Neuronal stem cell (in vitro differentiated cells): ENCODE measurements at regions not wholly inside any gene's neighbourhood (a gene's known extent, or its start where the extent isn't known, plus 50 kb on each side); places are given as distances from the start of the nearest gene placed in this dataset.

Experiments used
- DNase-seq: peaks from one replicate; pipeline ENCODE4 v3.0.0-alpha.2; 2013; ENCODE audit warnings: low spot score
- H2AFZ ChIP-seq: one replicate; pipeline ENCODE4 v1.6.1; 2013; ENCODE audit warnings: mild to moderate bottlenecking, low read length, inconsistent platforms
- H2AK5ac ChIP-seq: 2 replicates; pipeline ENCODE4 v1.6.1; 2013; ENCODE audit warnings: low read depth, mild to moderate bottlenecking, inconsistent platforms, low read length, moderate library complexity, mixed read lengths
- H2BK120ac ChIP-seq: 2 replicates; pipeline ENCODE4 v1.6.1; 2013; ENCODE audit warnings: low read depth, mild to moderate bottlenecking, inconsistent platforms, low read length, moderate library complexity, mixed read lengths
- H2BK12ac ChIP-seq: one replicate; pipeline ENCODE4 v1.6.1; 2013; ENCODE audit warnings: low read length, inconsistent platforms
- H2BK15ac ChIP-seq: 2 replicates; pipeline ENCODE4 v1.6.1; 2013; ENCODE audit warnings: mild to moderate bottlenecking, low read length, inconsistent platforms, mixed read lengths
- H2BK5ac ChIP-seq: one replicate; pipeline ENCODE4 v1.6.1; 2013; ENCODE audit warnings: inconsistent platforms, mild to moderate bottlenecking, low read length, moderate library complexity
- H3K14ac ChIP-seq: one replicate; pipeline ENCODE4 v1.6.1; 2013; ENCODE audit warnings: low read length, inconsistent platforms
- H3K18ac ChIP-seq: 2 replicates; pipeline ENCODE4 v1.6.1; 2013; ENCODE audit warnings: low read length, inconsistent platforms
- H3K23ac ChIP-seq: 2 replicates; pipeline ENCODE4 v1.6.1; 2013; ENCODE audit warnings: low read depth, mild to moderate bottlenecking, mixed read lengths, low read length, inconsistent platforms; ENCODE audit not compliant: poor library complexity
- H3K27ac ChIP-seq: replicated peaks from 3 replicates; pipeline ENCODE4 v1.5.1; 2013; ENCODE audit warnings: low read length, inconsistent platforms
- H3K27me3 ChIP-seq, 3 experiments: 2 replicates each; pipeline ENCODE4 v1.6.1; 2013; ENCODE audit warnings: low read length in 3 of 3, mild to moderate bottlenecking in 2 of 3, inconsistent platforms in 1 of 3, low read depth in 1 of 3, mixed read lengths in 1 of 3, moderate library complexity in 1 of 3; ENCODE audit not compliant: control insufficient read depth in 3 of 3, insufficient read depth in 3 of 3
- H3K36me3 ChIP-seq, 2 donors: replicated peaks in 1 of 2; 2 replicates each; pipeline ENCODE4 v1.6.1; 2013; ENCODE audit warnings: low read length in 2 of 2; ENCODE audit not compliant: control insufficient read depth in 2 of 2, insufficient read depth in 2 of 2
- H3K4ac ChIP-seq: 2 replicates; pipeline ENCODE4 v1.6.1; 2013; ENCODE audit warnings: inconsistent platforms, mild to moderate bottlenecking, low read length, moderate library complexity
- H3K4me1 ChIP-seq, 2 donors: 1 replicate in 1 of 2; 2 replicates in 1 of 2; pipeline ENCODE4 v1.6.1; 2013; ENCODE audit warnings: low read length in 2 of 2, low read depth in 1 of 2; ENCODE audit not compliant: control insufficient read depth in 2 of 2, insufficient read depth in 1 of 2
- H3K4me2 ChIP-seq: one replicate; pipeline ENCODE4 v1.6.1; 2013; ENCODE audit warnings: mild to moderate bottlenecking, low read length, inconsistent platforms; ENCODE audit not compliant: insufficient read depth, poor library complexity, severe bottlenecking
- H3K4me3 ChIP-seq, 2 donors: 2 replicates each; pipeline ENCODE4 v1.5.1; 2013; ENCODE audit warnings: low read length in 2 of 2, mild to moderate bottlenecking in 2 of 2, inconsistent platforms in 1 of 2, moderate library complexity in 1 of 2
- H3K79me1 ChIP-seq: one replicate; pipeline ENCODE4 v1.6.1; 2013; ENCODE audit warnings: low read depth, mild to moderate bottlenecking, inconsistent platforms, low read length, moderate library complexity
- H3K9ac ChIP-seq: one replicate; pipeline ENCODE4 v1.6.1; 2013; ENCODE audit warnings: mild to moderate bottlenecking, low read depth, low read length, inconsistent platforms; ENCODE audit not compliant: poor library complexity
- H3K9me3 ChIP-seq, 2 donors: replicated peaks in 1 of 2; 2 replicates each; pipeline versions ENCODE3 to v1.6.1; 2013; ENCODE audit warnings: low read length in 2 of 2, mild to moderate bottlenecking in 2 of 2, inconsistent platforms in 1 of 2, low read depth in 1 of 2, mixed read lengths in 1 of 2, moderate library complexity in 1 of 2; ENCODE audit not compliant: control insufficient read depth in 2 of 2, insufficient read depth in 1 of 2
- H4K8ac ChIP-seq: one replicate; pipeline ENCODE4 v1.6.1; 2013; ENCODE audit warnings: low read depth, mild to moderate bottlenecking, inconsistent platforms, low read length, moderate library complexity
- H4K91ac ChIP-seq: one replicate; pipeline ENCODE4 v1.6.1; 2013; ENCODE audit warnings: low read length, low read depth, mild to moderate bottlenecking, inconsistent platforms; ENCODE audit not compliant: poor library complexity
- WGBS, 2 donors: extraction: QIAGEN DNeasy Blood & Tissue Kit; methylation state at CpG; one replicate each; pipeline ENCODE4 v1.1.7; 2013; ENCODE audit warnings: missing lambda C conversion rate in 2 of 2, mixed read lengths in 1 of 2; ENCODE audit not compliant: insufficient read length in 2 of 2, insufficient replicate concordance in 1 of 2; ENCODE audit errors: extremely low coverage in 2 of 2; 5-methylcytosine and 5-hydroxymethylcytosine counted together

DNA sequence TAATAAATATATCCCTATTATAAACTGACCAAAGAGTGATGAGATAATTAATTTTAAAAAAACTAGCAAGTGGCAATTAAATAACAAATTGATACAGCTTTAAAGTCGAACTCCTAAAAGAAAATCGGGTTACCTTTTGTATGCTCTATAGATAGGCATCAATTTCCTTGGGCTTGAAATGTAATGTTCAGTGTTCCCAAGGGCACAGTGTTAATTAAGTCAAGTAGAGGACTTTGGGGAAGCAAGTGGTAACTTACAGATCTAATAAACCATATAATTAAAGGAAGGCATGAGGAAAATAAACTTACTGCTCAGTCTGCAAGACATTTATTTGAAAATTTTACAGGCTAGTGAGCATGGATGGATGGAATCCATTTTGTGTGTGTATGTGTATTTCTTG is 220.9 kb downstream of the FSCB start:
- Histone ChIP-seq H2BK120ac (no peak overlapping the region), H2BK5ac (no peak overlapping the region), H2BK12ac (no peak overlapping the region), H3K4me2 (no peak overlapping the region), H3K4me1 (no peaks in the 10 kb centered on the region), H3K36me3 (no peaks in the 10 kb centered on the region), H3K4me3 (no peak overlapping the region), H2BK15ac (no peak overlapping the region), H3K79me1 (no peaks in the 10 kb centered on the region), H3K18ac (no peak overlapping the region), H3K9ac (no peak overlapping the region), H2AK5ac (no peak overlapping the region), H3K9me3 (no peaks in the 10 kb centered on the region), H2AFZ (no peak overlapping the region), H3K23ac (no peak overlapping the region), H3K27me3 (no peaks in the 10 kb centered on the region), H4K8ac (no peak overlapping the region), H3K14ac (no peak overlapping the region), H3K27ac (no peak overlapping the region), H4K91ac (no peak overlapping the region), H3K4ac (no peak overlapping the region)
- no peak for DNase-seq
- WGBS, 2 donors = no CpG with 5 or more reads among the region's 2 CpGs

DNA sequence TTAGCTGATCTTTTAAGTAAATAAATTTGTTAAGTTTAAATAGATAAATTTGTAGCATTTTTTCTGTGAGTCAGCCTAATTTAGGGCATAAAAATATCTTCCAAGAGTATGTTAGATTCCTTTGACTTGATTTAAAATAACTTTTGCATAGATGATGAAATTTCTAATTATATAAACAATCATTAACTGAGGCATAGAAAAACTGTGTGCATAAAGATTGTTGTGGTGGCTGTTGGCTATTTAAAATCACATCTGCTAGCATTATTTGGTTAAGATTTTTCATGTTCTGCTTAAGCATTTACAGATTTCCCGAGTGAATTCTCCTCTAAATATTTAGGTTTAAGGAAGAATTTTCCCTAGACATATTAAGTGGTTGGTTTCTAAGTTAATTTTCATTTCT is 223.2 kb downstream of the FSCB start:
- no peaks in the 10 kb centered on the region for H3K36me3 ChIP-seq
- H3K79me1 ChIP-seq = no peaks in the 10 kb centered on the region
- no peak overlapping the region for H3K18ac ChIP-seq
- no peak overlapping the region for H2AK5ac ChIP-seq
- no peak overlapping the region for H2BK120ac ChIP-seq
- H4K91ac ChIP-seq = no peak overlapping the region
- no peaks in the 10 kb centered on the region for H3K27me3 ChIP-seq
- no peak overlapping the region for H3K9ac ChIP-seq
- no peak overlapping the region for H3K14ac ChIP-seq
- H3K9me3 ChIP-seq = no peaks in the 10 kb centered on the region
- WGBS, 2 donors = no CpG with 5 or more reads among the region's 1 CpG
- no peak overlapping the region for H2BK15ac ChIP-seq
- no peak overlapping the region for H3K4me3 ChIP-seq
- H2AFZ ChIP-seq = no peak overlapping the region
- H3K4me2 ChIP-seq = no peak overlapping the region
- H3K4ac ChIP-seq = no peak overlapping the region
- no peak overlapping the region for H3K27ac ChIP-seq
- no peaks in the 10 kb centered on the region for H3K4me1 ChIP-seq
- H3K23ac ChIP-seq = no peak overlapping the region
- no peak for DNase-seq
- no peak overlapping the region for H4K8ac ChIP-seq
- H2BK5ac ChIP-seq = no peak overlapping the region
- H2BK12ac ChIP-seq = no peak overlapping the region

DNA sequence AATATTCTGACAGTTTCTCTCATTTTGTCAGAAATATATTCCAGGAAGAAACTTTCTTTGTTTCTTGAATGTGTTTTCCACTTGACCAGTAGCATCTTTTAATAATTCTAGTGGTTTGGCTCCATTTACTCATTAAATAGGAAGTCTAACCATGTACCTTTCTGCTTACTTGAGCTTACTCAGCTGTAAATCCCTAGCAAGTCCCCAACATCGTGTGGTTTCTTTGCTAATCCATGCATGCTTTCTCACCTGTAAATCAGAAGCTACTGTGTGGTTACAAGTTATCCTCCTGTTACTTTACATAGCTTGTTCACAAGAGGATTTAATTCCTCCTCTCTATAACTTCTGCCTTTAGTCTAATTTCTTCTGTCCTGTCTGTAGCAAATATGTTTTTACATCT is 227.7 kb downstream of the FSCB start:
- H3K9ac ChIP-seq = no peak overlapping the region
- H2BK12ac ChIP-seq = no peak overlapping the region

DNA sequence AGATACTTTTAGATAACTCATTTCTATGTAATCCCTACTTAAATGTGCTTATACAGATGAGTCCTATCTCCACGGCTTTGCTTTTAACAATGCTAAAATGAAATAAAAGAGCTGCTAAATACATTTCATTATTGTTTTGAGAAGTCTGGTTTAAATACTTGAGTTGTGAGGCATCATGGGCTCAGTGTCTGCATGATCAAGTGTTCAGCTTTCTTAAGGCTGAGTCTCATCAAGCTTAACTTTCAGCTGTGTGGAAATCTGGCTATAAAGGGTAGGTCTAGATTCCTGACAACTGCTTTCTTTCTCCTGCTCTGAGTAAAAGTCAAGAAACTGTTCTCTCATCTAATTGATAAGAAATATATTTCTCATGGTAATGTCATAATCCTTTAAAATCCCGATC is 235.4 kb downstream of the FSCB start:
- Histone ChIP-seq H3K27me3 (no peaks in the 10 kb centered on the region), H4K91ac (no peak overlapping the region), H4K8ac (no peak overlapping the region), H3K4ac (no peak overlapping the region), H3K18ac (no peak overlapping the region), H2BK120ac (no peak overlapping the region), H2BK5ac (no peak overlapping the region), H3K79me1 (no peaks in the 10 kb centered on the region), H2AFZ (no peak overlapping the region), H2BK15ac (no peak overlapping the region), H2AK5ac (no peak overlapping the region), H3K14ac (no peak overlapping the region), H3K9ac (no peak overlapping the region), H3K23ac (no peak overlapping the region), H3K9me3 (no peaks in the 10 kb centered on the region), H3K4me3 (no peak overlapping the region), H3K4me1 (no peaks in the 10 kb centered on the region), H3K4me2 (no peak overlapping the region), H3K36me3 (no peaks in the 10 kb centered on the region), H2BK12ac (no peak overlapping the region), H3K27ac (no peak overlapping the region)
- no peak for DNase-seq
- no CpG with 5 or more reads among the region's 2 CpGs for WGBS, 2 donors

More for the DNA sequence above, 227.7 kb downstream of the FSCB start:
- Histone ChIP-seq H3K27me3 (no peaks in the 10 kb centered on the region), H2BK120ac (no peak overlapping the region), H3K9me3 (no peaks in the 10 kb centered on the region), H3K79me1 (no peaks in the 10 kb centered on the region), H2AFZ (no peak overlapping the region), H4K8ac (no peak overlapping the region), H2BK15ac (no peak overlapping the region), H3K4ac (no peak overlapping the region), H3K4me2 (no peak overlapping the region), H3K18ac (no peak overlapping the region), H4K91ac (no peak overlapping the region), H3K27ac (no peak overlapping the region), H2AK5ac (no peak overlapping the region), H2BK5ac (no peak overlapping the region), H3K4me1 (no peaks in the 10 kb centered on the region), H3K36me3 (no peaks in the 10 kb centered on the region), H3K14ac (no peak overlapping the region), H3K23ac (no peak overlapping the region), H3K4me3 (no peak overlapping the region)
- no CpG with 5 or more reads among the region's 1 CpG for WGBS, 2 donors
- DNase-seq = no peak
